Muscle layer of colon (tissue), 2 donors: ENCODE measurements at regions not wholly inside any gene's neighbourhood (a gene's known extent, or its start where the extent isn't known, plus 50 kb on each side); places are given as distances from the start of the nearest gene placed in this dataset.
"Not testable (repeated sequence)": the region's sequence is repeated elsewhere in the genome, so short reads cannot be mapped to it uniquely, and the experiment has no call there.

Experiments used
- H3K27ac ChIP-seq: one replicate; pipeline ENCODE4 v1.7.0; 2013; ENCODE audit warnings: low read depth, mild to moderate bottlenecking, low read length, moderate library complexity
- H3K27me3 ChIP-seq, 2 donors: one replicate each; pipeline ENCODE4 v1.7.0; 2013; ENCODE audit warnings: low read length in 2 of 2, mild to moderate bottlenecking in 2 of 2; ENCODE audit not compliant: insufficient read depth in 2 of 2, control insufficient read depth in 1 of 2
- H3K36me3 ChIP-seq: one replicate; pipeline ENCODE4 v1.7.0; 2013; ENCODE audit warnings: mild to moderate bottlenecking, low read length; ENCODE audit not compliant: insufficient read depth
- H3K4me1 ChIP-seq: one replicate; pipeline ENCODE4 v1.7.0; 2013; ENCODE audit warnings: mild to moderate bottlenecking, low read length; ENCODE audit not compliant: insufficient read depth
- H3K4me3 ChIP-seq, 2 donors: one replicate each; pipeline ENCODE4 v1.7.0; 2013; ENCODE audit warnings: low read length in 2 of 2, low read depth in 1 of 2, mild to moderate bottlenecking in 1 of 2, moderate library complexity in 1 of 2
- H3K9ac ChIP-seq: one replicate; pipeline ENCODE4 v1.7.0; 2013; ENCODE audit warnings: low read length
- H3K9me3 ChIP-seq: one replicate; pipeline ENCODE4 v1.7.0; 2013; ENCODE audit warnings: mild to moderate bottlenecking, low read length
- donor health status: abdominal sarcoma.
- donor health status: Adenocarcinoma of cecum.

GRCh38 chr2:12010779-12011178 is 264.3 kb downstream of the LPIN1 start:
- Histone ChIP-seq H3K4me1 (peaks cover 5% of the 10 kb centered on the region), H3K9me3 (no peaks in the 10 kb centered on the region), H3K27ac (no peak overlapping the region), H3K9ac (no peak overlapping the region), H3K36me3 (no peaks in the 10 kb centered on the region), H3K27me3 (no peaks in the 10 kb centered on the region), H3K4me3 (no peak overlapping the region)

- Histone ChIP-seq H3K27ac (no peak overlapping the region), H3K4me3 (no peak overlapping the region), H3K4me1 (peaks cover 5% of the 10 kb centered on the region), H3K9me3 (no peaks in the 10 kb centered on the region), H3K27me3 (no peaks in the 10 kb centered on the region), H3K36me3 (no peaks in the 10 kb centered on the region), H3K9ac (no peak overlapping the region)
Observed at GRCh38 chr2:12014088-12014960, 267.9 kb downstream of the LPIN1 start.

GRCh38 chr2:12017499-12018157 is 271.2 kb downstream of the LPIN1 start:
- Histone ChIP-seq H3K9ac (no peak overlapping the region), H3K27ac (no peak overlapping the region), H3K36me3 (no peaks in the 10 kb centered on the region), H3K9me3 (no peaks in the 10 kb centered on the region), H3K27me3 (no peaks in the 10 kb centered on the region), H3K4me3 (no peak overlapping the region), H3K4me1 (peaks cover 5% of the 10 kb centered on the region)

GRCh38 chr2:12018726-12019125 is 272.3 kb downstream of the LPIN1 start:
- not testable (repeated sequence) for H3K4me3 ChIP-seq, H3K27me3 ChIP-seq, H3K36me3 ChIP-seq, H3K4me1 ChIP-seq, H3K9ac ChIP-seq, H3K9me3 ChIP-seq, H3K27ac ChIP-seq

GRCh38 chr2:12020833-12021469 is 274.5 kb downstream of the LPIN1 start:
- no peaks in the 10 kb centered on the region for H3K4me1 ChIP-seq
- H3K27me3 ChIP-seq: no peaks in the 10 kb centered on the region
- H3K27ac ChIP-seq: no peak overlapping the region
- H3K36me3 ChIP-seq: no peaks in the 10 kb centered on the region
- H3K9me3 ChIP-seq: no peaks in the 10 kb centered on the region
- no peak overlapping the region for H3K9ac ChIP-seq
- no peak overlapping the region for H3K4me3 ChIP-seq

- H3K9me3 ChIP-seq, H3K4me3 ChIP-seq, H3K9ac ChIP-seq, H3K27me3 ChIP-seq, H3K4me1 ChIP-seq, H3K27ac ChIP-seq, H3K36me3 ChIP-seq: not testable (repeated sequence)
Observed at GRCh38 chr2:12024197-12024907, 277.9 kb downstream of the LPIN1 start.

- Histone ChIP-seq H3K9me3 (no peaks in the 10 kb centered on the region), H3K4me1 (no peaks in the 10 kb centered on the region), H3K27me3 (no peaks in the 10 kb centered on the region), H3K27ac (no peak overlapping the region), H3K36me3 (no peaks in the 10 kb centered on the region), H3K4me3 (no peak overlapping the region), H3K9ac (no peak overlapping the region)
Observed at GRCh38 chr2:12027136-12027535, 280.7 kb downstream of the LPIN1 start.

GRCh38 chr2:12031866-12032265 is 285.4 kb downstream of the LPIN1 start:
- H3K9ac ChIP-seq: no peak overlapping the region
- H3K27me3 ChIP-seq: no peaks in the 10 kb centered on the region
- no peaks in the 10 kb centered on the region for H3K36me3 ChIP-seq
- H3K4me3 ChIP-seq: no peak overlapping the region
- no peak overlapping the region for H3K27ac ChIP-seq
- no peaks in the 10 kb centered on the region for H3K9me3 ChIP-seq
- H3K4me1 ChIP-seq: no peaks in the 10 kb centered on the region

- no peak overlapping the region for H3K4me3 ChIP-seq
- no peaks in the 10 kb centered on the region for H3K4me1 ChIP-seq
- H3K9ac ChIP-seq: no peak overlapping the region
- no peaks in the 10 kb centered on the region for H3K36me3 ChIP-seq
- no peaks in the 10 kb centered on the region for H3K9me3 ChIP-seq
- no peaks in the 10 kb centered on the region for H3K27me3 ChIP-seq
- H3K27ac ChIP-seq: no peak overlapping the region
Observed at GRCh38 chr2:12032398-12032797, 286.0 kb downstream of the LPIN1 start.

GRCh38 chr2:12032975-12033374 is 286.5 kb downstream of the LPIN1 start:
- no peaks in the 10 kb centered on the region for H3K9me3 ChIP-seq
- no peaks in the 10 kb centered on the region for H3K36me3 ChIP-seq
- no peaks in the 10 kb centered on the region for H3K27me3 ChIP-seq
- no peak overlapping the region for H3K4me3 ChIP-seq
- H3K4me1 ChIP-seq: no peaks in the 10 kb centered on the region
- no peak overlapping the region for H3K27ac ChIP-seq
- H3K9ac ChIP-seq: no peak overlapping the region

- Histone ChIP-seq H3K36me3 (no peaks in the 10 kb centered on the region), H3K27ac (no peak overlapping the region), H3K4me3 (no peak overlapping the region), H3K27me3 (no peaks in the 10 kb centered on the region), H3K4me1 (no peaks in the 10 kb centered on the region), H3K9ac (no peak overlapping the region), H3K9me3 (no peaks in the 10 kb centered on the region)
Observed at GRCh38 chr2:12033494-12033893, 287.1 kb downstream of the LPIN1 start.
